ENCODE measurements at regions not wholly inside any gene's neighbourhood (a gene's known extent, or its start where the extent isn't known, plus 50 kb on each side); places are given as distances from the start of the nearest gene placed in this dataset.
A peak's percentile ranks its signal among the peaks of the same experiment; 100 is the strongest.
"Not testable (repeated sequence)": the region's sequence is repeated elsewhere in the genome, so short reads cannot be mapped to it uniquely, and the experiment has no call there.

- no peak for DNase-seq
Measured at GRCh38 chr17:5745111-5745813, 161.0 kb upstream of the NLRP1 start.

GRCh38 chr17:5747276-5747675 lies 163.0 kb upstream of the NLRP1 start:
- no peak for DNase-seq

- DNase-seq: no peak
Measured at GRCh38 chr17:5747964-5748363, 163.7 kb upstream of the NLRP1 start.

GRCh38 chr17:5753421-5753820 lies 169.1 kb upstream of the NLRP1 start:
- no peak for DNase-seq

GRCh38 chr17:5757314-5757907 lies 173.1 kb upstream of the NLRP1 start:
- no peak for DNase-seq

GRCh38 chr17:5758651-5759050 lies 174.3 kb upstream of the NLRP1 start:
- DNase-seq: no peak

GRCh38 chr17:5759501-5759925 lies 175.2 kb upstream of the NLRP1 start:
- no peak for DNase-seq

- no peak for DNase-seq
Measured at GRCh38 chr17:5762191-5762590, 177.9 kb upstream of the NLRP1 start.

GRCh38 chr17:5763595-5764306 lies 179.4 kb upstream of the NLRP1 start:
- DNase-seq: no peak

GRCh38 chr17:5769593-5770354 lies 185.5 kb upstream of the NLRP1 start:
- DNase-seq: no peak

- DNase-seq: no peak
Measured at GRCh38 chr17:5770441-5771270, 186.3 kb upstream of the NLRP1 start.

- not testable (repeated sequence) for DNase-seq
Measured at GRCh38 chr17:5771271-5771577, 186.9 kb upstream of the NLRP1 start.

- not testable (repeated sequence) for DNase-seq
Measured at GRCh38 chr17:5772017-5772416, 187.7 kb upstream of the NLRP1 start.

GRCh38 chr17:5772720-5773119 lies 188.4 kb upstream of the NLRP1 start:
- DNase-seq: no peak

GRCh38 chr17:5773816-5774360 lies 189.6 kb upstream of the NLRP1 start:
- DNase-seq: peak in 1 of 58 donors; percentile 7

- DNase-seq: no peak
Measured at GRCh38 chr17:5775098-5775497, 190.8 kb upstream of the NLRP1 start.

GRCh38 chr17:5780476-5780875 lies 196.2 kb upstream of the NLRP1 start:
- peak in 1 of 58 donors; percentile 6 for DNase-seq

- no peak for DNase-seq
Measured at GRCh38 chr17:5781236-5781927, 197.1 kb upstream of the NLRP1 start.

- no peak for DNase-seq
Measured at GRCh38 chr17:5783269-5783668, 199.0 kb upstream of the NLRP1 start.

- no peak for DNase-seq
Measured at GRCh38 chr17:5783851-5784250, 199.5 kb upstream of the NLRP1 start.
